CD4-positive, alpha-beta T cell treated with Interleukin-17A for 1 hour (primary cell): ENCODE measurements at regions not wholly inside any gene's neighbourhood (a gene's known extent, or its start where the extent isn't known, plus 50 kb on each side); places are given as distances from the start of the nearest gene placed in this dataset.

ENCODE experiments used
- DNase-seq: peaks from one replicate; pipeline ENCODE4 v3.0.0-alpha.2; 2020

GRCh38 chr20:22922987-22923386 lies 112.1 kb upstream of the SSTR4 start:
- no peak for DNase-seq

- DNase-seq, result no peak
Measured at GRCh38 chr20:22924046-22924737, 110.9 kb upstream of the SSTR4 start.

- no peak for DNase-seq
Measured at GRCh38 chr20:22924949-22925612, 110.0 kb upstream of the SSTR4 start.

GRCh38 chr20:22925613-22925983 lies 109.5 kb upstream of the SSTR4 start:
- DNase-seq, result no peak

GRCh38 chr20:22927537-22927936 lies 107.6 kb upstream of the SSTR4 start:
- DNase-seq, result no peak

GRCh38 chr20:22928679-22929078 lies 106.4 kb upstream of the SSTR4 start:
- DNase-seq, result no peak

GRCh38 chr20:22929661-22930060 lies 105.5 kb upstream of the SSTR4 start:
- no peak for DNase-seq

GRCh38 chr20:22931653-22932608 lies 103.2 kb upstream of the SSTR4 start:
- no peak for DNase-seq

- DNase-seq, result no peak
Measured at GRCh38 chr20:22939181-22939580, 95.9 kb upstream of the SSTR4 start.

GRCh38 chr20:22940350-22940749 lies 94.8 kb upstream of the SSTR4 start:
- no peak for DNase-seq

- DNase-seq, result no peak
Measured at GRCh38 chr20:22941550-22941949, 93.6 kb upstream of the SSTR4 start.

GRCh38 chr20:22942742-22943141 lies 92.4 kb upstream of the SSTR4 start:
- DNase-seq, result no peak

- DNase-seq, result no peak
Measured at GRCh38 chr20:22944062-22944461, 91.0 kb upstream of the SSTR4 start.

- no peak for DNase-seq
Measured at GRCh38 chr20:22944936-22945335, 90.2 kb upstream of the SSTR4 start.

- no peak for DNase-seq
Measured at GRCh38 chr20:22946596-22946995, 88.5 kb upstream of the SSTR4 start.

GRCh38 chr20:22949331-22950109 lies 85.6 kb upstream of the SSTR4 start:
- DNase-seq, result no peak

- no peak for DNase-seq
Measured at GRCh38 chr20:22951966-22952365, 83.1 kb upstream of the SSTR4 start.

GRCh38 chr20:22954661-22955060 lies 80.5 kb upstream of the SSTR4 start:
- no peak for DNase-seq

GRCh38 chr20:22958390-22958789 lies 76.7 kb upstream of the SSTR4 start:
- DNase-seq, result no peak

- no peak for DNase-seq
Measured at GRCh38 chr20:22962567-22963439, 72.3 kb upstream of the SSTR4 start.

GRCh38 chr20:22963581-22963980 lies 71.5 kb upstream of the SSTR4 start:
- DNase-seq, result no peak
